Astrocyte (in vitro differentiated cells and primary cell): ENCODE measurements at regions not wholly inside any gene's neighbourhood (a gene's known extent, or its start where the extent isn't known, plus 50 kb on each side); places are given as distances from the start of the nearest gene placed in this dataset.

Experiments used
- DNase-seq: peaks from one replicate; pipeline ENCODE4 v3.0.0-alpha.2; 2010; ENCODE audit warnings: low read depth
- FAIRE-seq: peaks from 2 replicates; lab custom pipeline; 2011; peaks lifted over from hg19 to GRCh38; lab: Jason Lieb, UNC
- H2AFZ ChIP-seq: 2 replicates; pipeline ENCODE4 v1.6.0; 2012; ENCODE audit warnings: low read depth, low read length, inconsistent platforms
- H3K27ac ChIP-seq: 2 replicates; pipeline ENCODE4 v1.5.1; 2011; ENCODE audit warnings: low read depth, low read length, inconsistent platforms
- H3K27me3 ChIP-seq: 2 replicates; pipeline ENCODE4 v1.6.0; 2011; ENCODE audit warnings: low read length, inconsistent platforms; ENCODE audit not compliant: insufficient read depth
- H3K36me3 ChIP-seq: 2 replicates; pipeline ENCODE4 v1.5.1; 2011; ENCODE audit warnings: low read length, inconsistent platforms; ENCODE audit not compliant: insufficient read depth
- H3K4me1 ChIP-seq: 2 replicates; pipeline ENCODE4 v1.5.1; 2011; ENCODE audit warnings: low read length, inconsistent platforms; ENCODE audit not compliant: insufficient read depth
- H3K4me2 ChIP-seq: 2 replicates; pipeline ENCODE4 v1.6.0; 2012; ENCODE audit warnings: low read length, inconsistent platforms
- H3K4me3 ChIP-seq: 2 replicates; pipeline ENCODE4 v1.5.1; 2011; ENCODE audit warnings: low read depth, mild to moderate bottlenecking, low read length, inconsistent platforms; ENCODE audit not compliant: insufficient read depth
- H3K79me2 ChIP-seq: 2 replicates; pipeline ENCODE4 v1.6.0; 2012; ENCODE audit warnings: mild to moderate bottlenecking, low read length, inconsistent platforms; ENCODE audit not compliant: insufficient read depth
- H3K9ac ChIP-seq: 2 replicates; pipeline ENCODE4 v1.6.0; 2012; ENCODE audit warnings: mild to moderate bottlenecking, low read length, inconsistent platforms
- H3K9me3 ChIP-seq: 2 replicates; pipeline ENCODE4 v1.5.1; 2012; ENCODE audit warnings: low read depth, mild to moderate bottlenecking, low read length, inconsistent platforms; ENCODE audit not compliant: insufficient read depth
- H4K20me1 ChIP-seq: 2 replicates; pipeline ENCODE4 v1.6.0; 2012; ENCODE audit warnings: low read length, inconsistent platforms; ENCODE audit not compliant: insufficient read depth
- H3K27ac Mint-ChIP-seq: one replicate; pipeline ENCODE4 v1.8.0; 2021; ENCODE audit warnings: mild to moderate bottlenecking, mixed read lengths; ENCODE audit not compliant: unreplicated experiment
- H3K27me3 Mint-ChIP-seq: one replicate; pipeline ENCODE4 v1.8.0; 2021; ENCODE audit warnings: low read depth, mixed read lengths; ENCODE audit not compliant: unreplicated experiment
- H3K36me3 Mint-ChIP-seq: one replicate; pipeline ENCODE4 v1.8.0; 2021; ENCODE audit warnings: low read depth, mixed read lengths; ENCODE audit not compliant: unreplicated experiment
- H3K4me1 Mint-ChIP-seq: one replicate; pipeline ENCODE4 v1.8.0; 2021; ENCODE audit warnings: low read depth, mixed read lengths; ENCODE audit not compliant: unreplicated experiment
- H3K4me3 Mint-ChIP-seq: one replicate; pipeline ENCODE4 v1.8.0; 2021; ENCODE audit warnings: mild to moderate bottlenecking, moderate library complexity, mixed read lengths; ENCODE audit not compliant: unreplicated experiment
- H3K9me3 Mint-ChIP-seq: one replicate; pipeline ENCODE4 v1.8.0; 2021; ENCODE audit warnings: mild to moderate bottlenecking, mixed read lengths; ENCODE audit not compliant: unreplicated experiment
- CTCF ChIP-seq: IDR thresholded peaks from 2 replicates; pipeline ENCODE4 v1.5.1; 2011; ENCODE audit warnings: low read depth, mild to moderate bottlenecking, inconsistent platforms, low read length, moderate library complexity; ENCODE audit not compliant: insufficient read depth
- EZH2 ChIP-seq: IDR thresholded peaks from 2 replicates; pipeline ENCODE4 v1.6.1; 2012; ENCODE audit warnings: mild to moderate bottlenecking, low read length, inconsistent platforms; ENCODE audit not compliant: insufficient read depth

GRCh38 chr12:4115570-4115969, 158.0 kb upstream of the CCND2 start:
- no peaks in the 10 kb centered on the region for H3K9me3 Mint-ChIP-seq
- Histone ChIP-seq H3K27me3 (no peaks in the 10 kb centered on the region), H3K4me1 (peaks cover 24% of the 10 kb centered on the region), H4K20me1 (no peaks in the 10 kb centered on the region), H3K9ac (no peak overlapping the region), H3K27ac (no peak overlapping the region), H3K79me2 (no peaks in the 10 kb centered on the region), H3K9me3 (no peaks in the 10 kb centered on the region), H3K4me2 (no peak overlapping the region), H3K4me3 (no peak overlapping the region), H3K36me3 (no peaks in the 10 kb centered on the region), H2AFZ (no peak overlapping the region)
- no peak for FAIRE-seq
- no peaks in the 10 kb centered on the region for H3K36me3 Mint-ChIP-seq
- peak overlapping the region; percentile 2 for H3K4me3 Mint-ChIP-seq
- peaks cover 47% of the 10 kb centered on the region for H3K4me1 Mint-ChIP-seq
- no peak overlapping the region for H3K27ac Mint-ChIP-seq
- no peak for TF ChIP-seq EZH2
- TF ChIP-seq CTCF, result no peak
- H3K27me3 Mint-ChIP-seq, result peaks cover 9% of the 10 kb centered on the region
- DNase-seq, result no peak

GRCh38 chr12:4114986-4115385, 158.6 kb upstream of the CCND2 start:
- no peaks in the 10 kb centered on the region for H3K79me2 ChIP-seq
- H3K9me3 ChIP-seq, result no peaks in the 10 kb centered on the region
- no peak overlapping the region for H3K4me2 ChIP-seq
- Mint-ChIP-seq H3K9me3 (no peaks in the 10 kb centered on the region), H3K27ac (no peak overlapping the region), H3K4me3 (no peak overlapping the region), H3K27me3 (peaks cover 5% of the 10 kb centered on the region), H3K36me3 (no peaks in the 10 kb centered on the region), H3K4me1 (peaks cover 47% of the 10 kb centered on the region)
- H3K9ac ChIP-seq, result no peak overlapping the region
- no peak overlapping the region for H2AFZ ChIP-seq
- no peaks in the 10 kb centered on the region for H3K27me3 ChIP-seq
- no peak overlapping the region for H3K27ac ChIP-seq
- peaks cover 24% of the 10 kb centered on the region for H3K4me1 ChIP-seq
- no peak for TF ChIP-seq CTCF
- no peak for TF ChIP-seq EZH2
- no peak for FAIRE-seq
- no peaks in the 10 kb centered on the region for H3K36me3 ChIP-seq
- DNase-seq, result no peak
- H3K4me3 ChIP-seq, result no peak overlapping the region
- no peaks in the 10 kb centered on the region for H4K20me1 ChIP-seq

GRCh38 chr12:4112734-4113325, 160.7 kb upstream of the CCND2 start:
- no peaks in the 10 kb centered on the region for H3K27me3 ChIP-seq
- H3K36me3 ChIP-seq, result no peaks in the 10 kb centered on the region
- no peak overlapping the region for H3K4me2 ChIP-seq
- peak overlapping the region; percentile 73 for H3K27ac Mint-ChIP-seq
- no peaks in the 10 kb centered on the region for H3K9me3 ChIP-seq
- no peak overlapping the region for H2AFZ ChIP-seq
- no peaks in the 10 kb centered on the region for H4K20me1 ChIP-seq
- no peaks in the 10 kb centered on the region for H3K9me3 Mint-ChIP-seq
- H3K27ac ChIP-seq, result no peak overlapping the region
- no peaks in the 10 kb centered on the region for H3K36me3 Mint-ChIP-seq
- FAIRE-seq (no peak), DNase-seq (no peak)
- H3K4me3 Mint-ChIP-seq, result no peak overlapping the region
- no peak overlapping the region for H3K4me3 ChIP-seq
- peaks cover 40% of the 10 kb centered on the region for H3K4me1 Mint-ChIP-seq
- H3K4me1 ChIP-seq, result peaks cover 14% of the 10 kb centered on the region
- TF ChIP-seq CTCF, result no peak
- TF ChIP-seq EZH2, result no peak
- no peaks in the 10 kb centered on the region for H3K79me2 ChIP-seq
- peaks cover 5% of the 10 kb centered on the region for H3K27me3 Mint-ChIP-seq
- H3K9ac ChIP-seq, result no peak overlapping the region
